CD4-positive, alpha-beta T cell (primary cell): ENCODE measurements at regions not wholly inside any gene's neighbourhood (a gene's known extent, or its start where the extent isn't known, plus 50 kb on each side); places are given as distances from the start of the nearest gene placed in this dataset.

ENCODE experiments used
- ATAC-seq: fragments of 200-7000 bp; cut with Tn5 transposase; one replicate; pipeline ENCODE4 v1.10.0; 2022; ENCODE audit warnings: mild to moderate bottlenecking; ENCODE audit not compliant: poor library complexity
- CTCF ChIA-PET: fragments of 350-600 bp; sonication (Branson Sonifier 250); formaldehyde crosslinking; loops from one replicate; lab custom pipeline; 2021; ENCODE audit warnings: antibody characterized with exemption, inconsistent platforms; lab: Charles Lee
- POLR2A ChIA-PET: fragments of 350-600 bp; sonication (Branson Sonifier 250); formaldehyde crosslinking; loops from one replicate; lab custom pipeline; 2021; ENCODE audit warnings: antibody characterized with exemption, inconsistent platforms; lab: Charles Lee
- DNase-seq, 14 experiments: peaks; one replicate each; pipeline ENCODE4 v3.0.0-alpha.2; 2013 to 2020; ENCODE audit warnings: mixed read lengths in 2 of 14
- H3K27ac ChIP-seq, 2 donors: one replicate each; pipeline versions ENCODE4 v1.5.1 to v1.7.0; 2013; ENCODE audit warnings: low read length in 2 of 2, low read depth in 1 of 2, mild to moderate bottlenecking in 1 of 2
- H3K27me3 ChIP-seq, 2 experiments: 1 replicate in 1 of 2; 2 replicates in 1 of 2; pipeline versions ENCODE4 v1.6.1 to v1.7.0; 2013; ENCODE audit warnings: low read length in 2 of 2, control low read depth in 1 of 2, mild to moderate bottlenecking in 1 of 2, moderate library complexity in 1 of 2; ENCODE audit not compliant: insufficient read depth in 2 of 2, control insufficient read depth in 1 of 2
- H3K36me3 ChIP-seq: one replicate; pipeline ENCODE4 v1.6.1; 2013; ENCODE audit warnings: low read length, control low read depth; ENCODE audit not compliant: insufficient read depth
- H3K4me1 ChIP-seq: one replicate; pipeline ENCODE4 v1.6.1; 2013; ENCODE audit warnings: low read length, control low read depth; ENCODE audit not compliant: insufficient read depth
- H3K4me3 ChIP-seq: one replicate; pipeline ENCODE4 v1.5.1; 2013; ENCODE audit warnings: mild to moderate bottlenecking, low read length, moderate library complexity
- H3K9me3 ChIP-seq, 2 experiments: 1 replicate in 1 of 2; 2 replicates in 1 of 2; pipeline versions ENCODE4 v1.6.1 to v1.7.0; 2013; ENCODE audit warnings: low read length in 2 of 2, mild to moderate bottlenecking in 2 of 2, control low read depth in 1 of 2, moderate library complexity in 1 of 2; ENCODE audit not compliant: control insufficient read depth in 1 of 2, insufficient read depth in 1 of 2
- H3K27ac Mint-ChIP-seq: one replicate; pipeline ENCODE4 v1.8.0; 2020; ENCODE audit warnings: mixed read lengths
- H3K27me3 Mint-ChIP-seq: one replicate; pipeline ENCODE4 v1.8.0; 2021; ENCODE audit warnings: mixed read lengths
- H3K36me3 Mint-ChIP-seq: one replicate; pipeline ENCODE4 v1.8.0; 2021; ENCODE audit warnings: low read depth, mixed read lengths
- H3K4me1 Mint-ChIP-seq: one replicate; pipeline ENCODE4 v1.8.0; 2021; ENCODE audit warnings: low read depth, mixed read lengths
- H3K4me3 Mint-ChIP-seq: one replicate; pipeline ENCODE4 v1.8.0; 2020; ENCODE audit warnings: mild to moderate bottlenecking, mixed read lengths
- H3K9me3 Mint-ChIP-seq: one replicate; pipeline ENCODE4 v1.8.0; 2020; ENCODE audit warnings: mixed read lengths
- intact Hi-C, 2 experiments: fragments of 100-400 bp; cut with DNase I in 1 of 2; cut with micrococcal nuclease in 1 of 2; formaldehyde crosslinking; loops; one replicate each; pipeline versions ENCODE4 v1.15.1 to v1.9.0; 2023 to 2025; cut with DNase I, micrococcal nuclease
- TF ChIP-seq, protein P1 (sequence below): fragments of 200-600 bp; IDR thresholded peaks from one replicate; pipeline ENCODE4 v1.8.0; 2022; ENCODE audit warnings: antibody characterized with exemption, mild to moderate bottlenecking

DNA sequence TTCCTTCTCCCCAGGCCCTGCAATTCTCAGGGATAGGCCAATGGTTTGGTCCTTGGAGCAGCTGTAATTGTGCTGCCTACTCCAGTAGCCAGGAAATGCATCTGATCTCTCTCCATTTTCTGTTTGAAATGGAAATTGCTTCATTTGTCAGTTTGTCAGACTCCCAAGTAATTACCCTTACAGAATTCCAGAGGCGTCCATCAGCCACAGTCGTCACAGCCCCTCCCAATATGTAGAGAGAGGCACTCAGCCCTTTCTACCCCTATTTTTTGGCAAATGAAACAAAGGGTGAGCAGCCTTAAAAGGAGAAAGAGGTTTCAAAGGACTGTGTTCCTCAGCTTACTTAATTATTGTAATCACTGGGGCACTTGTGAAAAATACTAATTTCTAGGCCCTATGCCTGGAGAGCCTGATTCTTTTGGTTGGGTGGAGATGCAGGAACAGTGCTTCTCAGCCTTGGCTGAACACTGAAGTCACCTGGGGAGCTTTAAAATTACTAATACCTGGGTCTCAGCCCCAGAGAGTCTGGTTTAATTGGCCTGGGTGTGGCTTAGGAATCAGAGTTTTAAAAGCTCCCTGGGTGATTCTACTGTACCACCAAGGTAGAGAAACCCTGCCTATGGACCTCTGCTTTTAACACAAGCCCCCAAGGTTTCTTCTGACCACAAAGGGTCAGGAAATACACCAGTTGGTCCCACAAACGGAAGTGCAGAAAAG lies 190.0 kb downstream of the EMP1 start:
- Histone ChIP-seq H3K4me1 (no peaks in the 10 kb centered on the region), H3K27ac (no peak overlapping the region), H3K36me3 (no peaks in the 10 kb centered on the region), H3K4me3 (no peak overlapping the region), H3K27me3 (peaks cover 5 to 7% of the 10 kb centered on the region in 2 experiments), H3K9me3 (peaks cover 0 to 9% of the 10 kb centered on the region in 2 experiments)
- intact Hi-C loops: no loop called here
- Mint-ChIP-seq H3K27ac (no peak overlapping the region), H3K4me1 (no peaks in the 10 kb centered on the region), H3K9me3 (no peaks in the 10 kb centered on the region), H3K27me3 (peaks cover 23% of the 10 kb centered on the region), H3K4me3 (no peak overlapping the region), H3K36me3 (no peaks in the 10 kb centered on the region)
- CTCF ChIA-PET: no interaction called here
- TF ChIP-seq, protein P1, sequence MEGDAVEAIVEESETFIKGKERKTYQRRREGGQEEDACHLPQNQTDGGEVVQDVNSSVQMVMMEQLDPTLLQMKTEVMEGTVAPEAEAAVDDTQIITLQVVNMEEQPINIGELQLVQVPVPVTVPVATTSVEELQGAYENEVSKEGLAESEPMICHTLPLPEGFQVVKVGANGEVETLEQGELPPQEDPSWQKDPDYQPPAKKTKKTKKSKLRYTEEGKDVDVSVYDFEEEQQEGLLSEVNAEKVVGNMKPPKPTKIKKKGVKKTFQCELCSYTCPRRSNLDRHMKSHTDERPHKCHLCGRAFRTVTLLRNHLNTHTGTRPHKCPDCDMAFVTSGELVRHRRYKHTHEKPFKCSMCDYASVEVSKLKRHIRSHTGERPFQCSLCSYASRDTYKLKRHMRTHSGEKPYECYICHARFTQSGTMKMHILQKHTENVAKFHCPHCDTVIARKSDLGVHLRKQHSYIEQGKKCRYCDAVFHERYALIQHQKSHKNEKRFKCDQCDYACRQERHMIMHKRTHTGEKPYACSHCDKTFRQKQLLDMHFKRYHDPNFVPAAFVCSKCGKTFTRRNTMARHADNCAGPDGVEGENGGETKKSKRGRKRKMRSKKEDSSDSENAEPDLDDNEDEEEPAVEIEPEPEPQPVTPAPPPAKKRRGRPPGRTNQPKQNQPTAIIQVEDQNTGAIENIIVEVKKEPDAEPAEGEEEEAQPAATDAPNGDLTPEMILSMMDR: no peak
- ATAC-seq (no peak), DNase-seq (no peak)
- POLR2A ChIA-PET: no interaction called here

DNA sequence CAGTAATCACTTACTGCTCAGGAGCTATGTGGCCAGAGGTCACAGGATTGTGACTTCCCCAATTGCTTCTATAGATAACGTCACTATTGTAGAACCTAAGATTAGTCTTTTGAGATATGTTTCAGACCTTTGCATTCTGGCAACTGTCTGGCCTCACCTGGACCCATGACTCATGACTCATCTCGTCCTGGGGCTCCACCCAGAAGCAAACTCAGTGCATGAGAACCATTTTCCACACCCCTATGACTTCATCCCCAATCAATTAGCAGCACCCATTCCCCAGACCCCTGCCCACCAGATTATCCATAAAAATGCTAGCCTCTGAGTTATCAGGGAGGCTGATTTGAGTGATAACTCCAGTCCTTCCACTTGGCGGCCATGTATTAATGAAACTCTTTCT lies 186.9 kb downstream of the EMP1 start:
- ATAC-seq (no peak), DNase-seq (no peak)
- Histone ChIP-seq H3K36me3 (no peaks in the 10 kb centered on the region), H3K4me1 (no peaks in the 10 kb centered on the region), H3K27me3 (peaks cover 4 to 5% of the 10 kb centered on the region in 2 experiments), H3K4me3 (no peak overlapping the region), H3K27ac (no peak overlapping the region), H3K9me3 (no peaks in the 10 kb centered on the region)
- Mint-ChIP-seq H3K9me3 (no peaks in the 10 kb centered on the region), H3K36me3 (no peaks in the 10 kb centered on the region), H3K27ac (no peak overlapping the region), H3K4me3 (no peak overlapping the region), H3K4me1 (no peaks in the 10 kb centered on the region), H3K27me3 (peaks cover 21% of the 10 kb centered on the region)
- ChIA-PET POLR2A (no interaction called here), CTCF (no interaction called here)
- TF ChIP-seq, protein P1: no peak
- intact Hi-C loops: no loop called here

DNA sequence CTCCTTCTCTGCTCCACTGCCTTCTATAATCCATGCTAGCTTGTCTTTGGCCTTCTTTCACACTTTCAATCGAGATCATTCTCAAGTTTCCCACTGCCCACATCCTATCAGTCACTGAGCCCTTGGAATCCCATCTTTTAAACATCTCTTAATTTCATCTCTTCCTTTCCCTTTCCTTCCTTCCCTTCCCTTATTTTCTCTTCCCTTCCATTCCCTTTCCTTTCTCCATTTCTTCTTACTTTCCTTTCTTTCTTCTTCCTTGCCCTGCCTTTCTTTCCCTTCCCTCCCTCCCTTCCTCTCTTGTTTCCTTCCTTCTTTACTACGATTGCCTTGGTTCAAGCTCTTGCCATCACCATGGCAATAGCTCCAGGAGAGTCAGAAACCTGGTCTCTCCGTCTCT lies 183.8 kb downstream of the EMP1 start:
- no peak overlapping the region for H3K27ac ChIP-seq
- Mint-ChIP-seq H3K4me1 (no peaks in the 10 kb centered on the region), H3K27me3 (peaks cover 16% of the 10 kb centered on the region), H3K4me3 (no peak overlapping the region), H3K36me3 (no peaks in the 10 kb centered on the region), H3K9me3 (no peaks in the 10 kb centered on the region), H3K27ac (no peak overlapping the region)
- intact Hi-C loops: no loop called here
- no peak for DNase-seq
- H3K36me3 ChIP-seq: no peaks in the 10 kb centered on the region
- TF ChIP-seq, protein P1: no peak
- H3K4me3 ChIP-seq: no peak overlapping the region
- POLR2A ChIA-PET: no interaction called here
- CTCF ChIA-PET: no interaction called here
- H3K9me3 ChIP-seq: no peaks in the 10 kb centered on the region
- no peak for ATAC-seq
- no peaks in the 10 kb centered on the region for H3K4me1 ChIP-seq
- no peaks in the 10 kb centered on the region for H3K27me3 ChIP-seq
